WTC11 (cell line): ENCODE measurements at regions not wholly inside any gene's neighbourhood (a gene's known extent, or its start where the extent isn't known, plus 50 kb on each side); places are given as distances from the start of the nearest gene placed in this dataset.

Experiments used
- CREB1 ChIP-seq: sonication (generic); formaldehyde crosslinking; IDR thresholded peaks from 2 replicates; pipeline ENCODE4 v1.8.0; 2023; ENCODE audit warnings: mild to moderate bottlenecking, missing genetic modification reagents
- FOXJ3 ChIP-seq: sonication (generic); formaldehyde crosslinking; IDR thresholded peaks from 2 replicates; pipeline ENCODE4 v1.9.0; 2021; ENCODE audit warnings: missing genetic modification reagents, mild to moderate bottlenecking, borderline replicate concordance
- NFYB ChIP-seq: sonication (generic); formaldehyde crosslinking; conservative IDR thresholded peaks from 2 replicates; pipeline ENCODE4 v1.8.0; 2022; ENCODE audit warnings: low read depth, missing genetic modification reagents
- NR3C1 ChIP-seq: sonication (generic); formaldehyde crosslinking; conservative IDR thresholded peaks from 2 replicates; pipeline ENCODE4 v1.8.1; 2023; ENCODE audit warnings: low read depth, mild to moderate bottlenecking, missing genetic modification reagents
- ZNF121 ChIP-seq: sonication (generic); formaldehyde crosslinking; IDR thresholded peaks from 2 replicates; pipeline ENCODE4 v1.8.0; 2023; ENCODE audit warnings: missing genetic modification reagents
- TF ChIP-seq, protein P1 (sequence below): fragments of 200-600 bp; IDR thresholded peaks from 2 replicates; pipeline ENCODE4 v1.8.0; 2022; ENCODE audit warnings: antibody characterized with exemption
- TF ChIP-seq, protein P2 (sequence below): sonication (generic); formaldehyde crosslinking; conservative IDR thresholded peaks from 2 replicates; pipeline ENCODE4 v1.8.1; 2022; ENCODE audit warnings: mild to moderate bottlenecking, missing genetic modification reagents
- TF ChIP-seq, protein P3 (sequence below): sonication (generic); formaldehyde crosslinking; IDR thresholded peaks from 2 replicates; pipeline ENCODE4 v1.8.1; 2023; ENCODE audit warnings: mild to moderate bottlenecking, missing genetic modification reagents, moderate library complexity
- TF ChIP-seq, protein P4 (sequence below): sonication (generic); formaldehyde crosslinking; IDR thresholded peaks from 2 replicates; pipeline ENCODE4 v1.8.1; 2022; ENCODE audit warnings: missing genetic modification reagents, borderline replicate concordance
- TF ChIP-seq, protein P5 (sequence below): sonication (generic); formaldehyde crosslinking; conservative IDR thresholded peaks from 2 replicates; pipeline ENCODE4 v1.8.1; 2023; ENCODE audit warnings: mild to moderate bottlenecking, low read depth, missing genetic modification reagents, moderate library complexity
- TF ChIP-seq, protein P6 (sequence below): sonication (generic); formaldehyde crosslinking; IDR thresholded peaks from 2 replicates; pipeline ENCODE4 v1.8.0; 2022; ENCODE audit warnings: missing genetic modification reagents
- TF ChIP-seq, protein P7 (sequence below): sonication (generic); formaldehyde crosslinking; IDR thresholded peaks from 2 replicates; pipeline ENCODE4 v1.8.0; 2022; ENCODE audit warnings: mild to moderate bottlenecking, missing genetic modification reagents

DNA sequence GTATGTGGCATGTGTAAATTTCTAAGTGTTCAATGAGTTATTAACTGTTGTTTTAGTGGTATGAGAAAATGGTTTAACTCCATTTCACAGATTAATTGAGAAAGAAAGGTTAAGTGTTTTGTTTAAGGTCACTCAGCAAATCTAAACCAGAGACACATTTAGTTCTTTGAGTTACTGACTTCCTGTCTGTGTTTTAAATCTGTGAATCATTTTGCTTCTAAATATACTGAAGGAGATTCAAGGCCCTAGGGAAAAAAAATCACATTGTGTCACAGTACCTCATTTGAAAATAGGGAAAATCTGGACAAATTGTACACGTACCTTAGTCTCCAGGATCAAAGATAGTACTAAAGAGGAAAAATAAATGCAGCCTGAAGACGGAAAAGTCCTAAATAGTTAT is 368.2 kb downstream of the TMEM161B start:
- TF ChIP-seq, protein P1, sequence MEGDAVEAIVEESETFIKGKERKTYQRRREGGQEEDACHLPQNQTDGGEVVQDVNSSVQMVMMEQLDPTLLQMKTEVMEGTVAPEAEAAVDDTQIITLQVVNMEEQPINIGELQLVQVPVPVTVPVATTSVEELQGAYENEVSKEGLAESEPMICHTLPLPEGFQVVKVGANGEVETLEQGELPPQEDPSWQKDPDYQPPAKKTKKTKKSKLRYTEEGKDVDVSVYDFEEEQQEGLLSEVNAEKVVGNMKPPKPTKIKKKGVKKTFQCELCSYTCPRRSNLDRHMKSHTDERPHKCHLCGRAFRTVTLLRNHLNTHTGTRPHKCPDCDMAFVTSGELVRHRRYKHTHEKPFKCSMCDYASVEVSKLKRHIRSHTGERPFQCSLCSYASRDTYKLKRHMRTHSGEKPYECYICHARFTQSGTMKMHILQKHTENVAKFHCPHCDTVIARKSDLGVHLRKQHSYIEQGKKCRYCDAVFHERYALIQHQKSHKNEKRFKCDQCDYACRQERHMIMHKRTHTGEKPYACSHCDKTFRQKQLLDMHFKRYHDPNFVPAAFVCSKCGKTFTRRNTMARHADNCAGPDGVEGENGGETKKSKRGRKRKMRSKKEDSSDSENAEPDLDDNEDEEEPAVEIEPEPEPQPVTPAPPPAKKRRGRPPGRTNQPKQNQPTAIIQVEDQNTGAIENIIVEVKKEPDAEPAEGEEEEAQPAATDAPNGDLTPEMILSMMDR = no peak
- TF ChIP-seq, protein P2, sequence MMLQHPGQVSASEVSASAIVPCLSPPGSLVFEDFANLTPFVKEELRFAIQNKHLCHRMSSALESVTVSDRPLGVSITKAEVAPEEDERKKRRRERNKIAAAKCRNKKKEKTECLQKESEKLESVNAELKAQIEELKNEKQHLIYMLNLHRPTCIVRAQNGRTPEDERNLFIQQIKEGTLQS (CRISPR knock-in tag) = no peak
- TF ChIP-seq CREB1 = no peak
- no peak for TF ChIP-seq NFYB
- TF ChIP-seq, protein P3, sequence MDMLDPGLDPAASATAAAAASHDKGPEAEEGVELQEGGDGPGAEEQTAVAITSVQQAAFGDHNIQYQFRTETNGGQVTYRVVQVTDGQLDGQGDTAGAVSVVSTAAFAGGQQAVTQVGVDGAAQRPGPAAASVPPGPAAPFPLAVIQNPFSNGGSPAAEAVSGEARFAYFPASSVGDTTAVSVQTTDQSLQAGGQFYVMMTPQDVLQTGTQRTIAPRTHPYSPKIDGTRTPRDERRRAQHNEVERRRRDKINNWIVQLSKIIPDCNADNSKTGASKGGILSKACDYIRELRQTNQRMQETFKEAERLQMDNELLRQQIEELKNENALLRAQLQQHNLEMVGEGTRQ = no peak
- TF ChIP-seq, protein P4, sequence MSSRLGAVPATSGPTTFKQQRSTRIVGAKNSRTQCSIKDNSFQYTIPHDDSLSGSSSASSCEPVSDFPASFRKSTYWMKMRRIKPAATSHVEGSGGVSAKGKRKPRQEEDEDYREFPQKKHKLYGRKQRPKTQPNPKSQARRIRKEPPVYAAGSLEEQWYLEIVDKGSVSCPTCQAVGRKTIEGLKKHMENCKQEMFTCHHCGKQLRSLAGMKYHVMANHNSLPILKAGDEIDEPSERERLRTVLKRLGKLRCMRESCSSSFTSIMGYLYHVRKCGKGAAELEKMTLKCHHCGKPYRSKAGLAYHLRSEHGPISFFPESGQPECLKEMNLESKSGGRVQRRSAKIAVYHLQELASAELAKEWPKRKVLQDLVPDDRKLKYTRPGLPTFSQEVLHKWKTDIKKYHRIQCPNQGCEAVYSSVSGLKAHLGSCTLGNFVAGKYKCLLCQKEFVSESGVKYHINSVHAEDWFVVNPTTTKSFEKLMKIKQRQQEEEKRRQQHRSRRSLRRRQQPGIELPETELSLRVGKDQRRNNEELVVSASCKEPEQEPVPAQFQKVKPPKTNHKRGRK = no peak
- TF ChIP-seq ZNF121 (CRISPR knock-in tag) = no peak
- TF ChIP-seq, protein P5, sequence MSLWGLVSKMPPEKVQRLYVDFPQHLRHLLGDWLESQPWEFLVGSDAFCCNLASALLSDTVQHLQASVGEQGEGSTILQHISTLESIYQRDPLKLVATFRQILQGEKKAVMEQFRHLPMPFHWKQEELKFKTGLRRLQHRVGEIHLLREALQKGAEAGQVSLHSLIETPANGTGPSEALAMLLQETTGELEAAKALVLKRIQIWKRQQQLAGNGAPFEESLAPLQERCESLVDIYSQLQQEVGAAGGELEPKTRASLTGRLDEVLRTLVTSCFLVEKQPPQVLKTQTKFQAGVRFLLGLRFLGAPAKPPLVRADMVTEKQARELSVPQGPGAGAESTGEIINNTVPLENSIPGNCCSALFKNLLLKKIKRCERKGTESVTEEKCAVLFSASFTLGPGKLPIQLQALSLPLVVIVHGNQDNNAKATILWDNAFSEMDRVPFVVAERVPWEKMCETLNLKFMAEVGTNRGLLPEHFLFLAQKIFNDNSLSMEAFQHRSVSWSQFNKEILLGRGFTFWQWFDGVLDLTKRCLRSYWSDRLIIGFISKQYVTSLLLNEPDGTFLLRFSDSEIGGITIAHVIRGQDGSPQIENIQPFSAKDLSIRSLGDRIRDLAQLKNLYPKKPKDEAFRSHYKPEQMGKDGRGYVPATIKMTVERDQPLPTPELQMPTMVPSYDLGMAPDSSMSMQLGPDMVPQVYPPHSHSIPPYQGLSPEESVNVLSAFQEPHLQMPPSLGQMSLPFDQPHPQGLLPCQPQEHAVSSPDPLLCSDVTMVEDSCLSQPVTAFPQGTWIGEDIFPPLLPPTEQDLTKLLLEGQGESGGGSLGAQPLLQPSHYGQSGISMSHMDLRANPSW (CRISPR knock-in tag) = no peak
- TF ChIP-seq, protein P6, sequence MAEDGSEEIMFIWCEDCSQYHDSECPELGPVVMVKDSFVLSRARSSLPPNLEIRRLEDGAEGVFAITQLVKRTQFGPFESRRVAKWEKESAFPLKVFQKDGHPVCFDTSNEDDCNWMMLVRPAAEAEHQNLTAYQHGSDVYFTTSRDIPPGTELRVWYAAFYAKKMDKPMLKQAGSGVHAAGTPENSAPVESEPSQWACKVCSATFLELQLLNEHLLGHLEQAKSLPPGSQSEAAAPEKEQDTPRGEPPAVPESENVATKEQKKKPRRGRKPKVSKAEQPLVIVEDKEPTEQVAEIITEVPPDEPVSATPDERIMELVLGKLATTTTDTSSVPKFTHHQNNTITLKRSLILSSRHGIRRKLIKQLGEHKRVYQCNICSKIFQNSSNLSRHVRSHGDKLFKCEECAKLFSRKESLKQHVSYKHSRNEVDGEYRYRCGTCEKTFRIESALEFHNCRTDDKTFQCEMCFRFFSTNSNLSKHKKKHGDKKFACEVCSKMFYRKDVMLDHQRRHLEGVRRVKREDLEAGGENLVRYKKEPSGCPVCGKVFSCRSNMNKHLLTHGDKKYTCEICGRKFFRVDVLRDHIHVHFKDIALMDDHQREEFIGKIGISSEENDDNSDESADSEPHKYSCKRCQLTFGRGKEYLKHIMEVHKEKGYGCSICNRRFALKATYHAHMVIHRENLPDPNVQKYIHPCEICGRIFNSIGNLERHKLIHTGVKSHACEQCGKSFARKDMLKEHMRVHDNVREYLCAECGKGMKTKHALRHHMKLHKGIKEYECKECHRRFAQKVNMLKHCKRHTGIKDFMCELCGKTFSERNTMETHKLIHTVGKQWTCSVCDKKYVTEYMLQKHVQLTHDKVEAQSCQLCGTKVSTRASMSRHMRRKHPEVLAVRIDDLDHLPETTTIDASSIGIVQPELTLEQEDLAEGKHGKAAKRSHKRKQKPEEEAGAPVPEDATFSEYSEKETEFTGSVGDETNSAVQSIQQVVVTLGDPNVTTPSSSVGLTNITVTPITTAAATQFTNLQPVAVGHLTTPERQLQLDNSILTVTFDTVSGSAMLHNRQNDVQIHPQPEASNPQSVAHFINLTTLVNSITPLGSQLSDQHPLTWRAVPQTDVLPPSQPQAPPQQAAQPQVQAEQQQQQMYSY (CRISPR knock-in tag) = no peak
- TF ChIP-seq FOXJ3 (CRISPR knock-in tag) = no peak
- no peak for TF ChIP-seq NR3C1
- TF ChIP-seq, protein P7, sequence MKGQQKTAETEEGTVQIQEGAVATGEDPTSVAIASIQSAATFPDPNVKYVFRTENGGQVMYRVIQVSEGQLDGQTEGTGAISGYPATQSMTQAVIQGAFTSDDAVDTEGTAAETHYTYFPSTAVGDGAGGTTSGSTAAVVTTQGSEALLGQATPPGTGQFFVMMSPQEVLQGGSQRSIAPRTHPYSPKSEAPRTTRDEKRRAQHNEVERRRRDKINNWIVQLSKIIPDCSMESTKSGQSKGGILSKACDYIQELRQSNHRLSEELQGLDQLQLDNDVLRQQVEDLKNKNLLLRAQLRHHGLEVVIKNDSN (CRISPR knock-in tag) = no peak
